ENCODE measurements at regions not wholly inside any gene's neighbourhood (a gene's known extent, or its start where the extent isn't known, plus 50 kb on each side); places are given as distances from the start of the nearest gene placed in this dataset.

DNA sequence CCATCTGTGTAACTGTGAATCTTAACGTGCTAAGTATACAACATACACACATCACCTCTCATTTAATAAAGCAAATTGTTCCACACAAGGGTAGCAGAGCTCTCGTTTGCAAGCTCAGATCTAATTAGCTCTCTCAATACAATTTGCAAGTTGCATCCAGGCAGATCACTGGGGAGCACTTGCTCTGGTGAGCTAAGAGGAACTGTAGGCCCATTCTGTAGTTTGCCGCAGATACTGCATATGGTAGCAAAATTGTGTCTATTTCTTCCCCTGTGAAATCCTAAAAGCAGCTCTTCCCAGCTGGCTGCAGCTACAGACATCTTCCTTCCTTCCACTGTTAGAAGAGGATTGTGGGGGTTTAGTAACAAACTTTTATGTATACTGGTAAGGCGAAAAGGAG, 288.7 kb upstream of the ADAMTS9 start:
- DNase-seq = no peak
- H3K4me3 ChIP-seq = no peak overlapping the region
- H3K27me3 ChIP-seq = no peaks in the 10 kb centered on the region
- H3K36me3 ChIP-seq = no peaks in the 10 kb centered on the region
- H3K4me1 ChIP-seq = no peaks in the 10 kb centered on the region
- TF ChIP-seq EP300 (IDR thresholded peaks at IDR 0.05; ENCODE audit: low read depth) (no peak), POLR2A (IDR thresholded peaks at IDR 0.05) (no peak), POLR2AphosphoS5 (IDR thresholded peaks at IDR 0.05) (no peak)
- TF ChIP-seq, protein P1, sequence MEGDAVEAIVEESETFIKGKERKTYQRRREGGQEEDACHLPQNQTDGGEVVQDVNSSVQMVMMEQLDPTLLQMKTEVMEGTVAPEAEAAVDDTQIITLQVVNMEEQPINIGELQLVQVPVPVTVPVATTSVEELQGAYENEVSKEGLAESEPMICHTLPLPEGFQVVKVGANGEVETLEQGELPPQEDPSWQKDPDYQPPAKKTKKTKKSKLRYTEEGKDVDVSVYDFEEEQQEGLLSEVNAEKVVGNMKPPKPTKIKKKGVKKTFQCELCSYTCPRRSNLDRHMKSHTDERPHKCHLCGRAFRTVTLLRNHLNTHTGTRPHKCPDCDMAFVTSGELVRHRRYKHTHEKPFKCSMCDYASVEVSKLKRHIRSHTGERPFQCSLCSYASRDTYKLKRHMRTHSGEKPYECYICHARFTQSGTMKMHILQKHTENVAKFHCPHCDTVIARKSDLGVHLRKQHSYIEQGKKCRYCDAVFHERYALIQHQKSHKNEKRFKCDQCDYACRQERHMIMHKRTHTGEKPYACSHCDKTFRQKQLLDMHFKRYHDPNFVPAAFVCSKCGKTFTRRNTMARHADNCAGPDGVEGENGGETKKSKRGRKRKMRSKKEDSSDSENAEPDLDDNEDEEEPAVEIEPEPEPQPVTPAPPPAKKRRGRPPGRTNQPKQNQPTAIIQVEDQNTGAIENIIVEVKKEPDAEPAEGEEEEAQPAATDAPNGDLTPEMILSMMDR (IDR thresholded peaks at IDR 0.05) = no peak
- in situ Hi-C loops (cut with MboI; ENCODE audit: low pct_ligation_motif_present in 1 of 4, low pct_unique_long_range_greater_than_20kb in 1 of 4, low sequenced_read_pairs in 3 of 4) = no loop called here
- WGBS, 2 donors (ENCODE audit: low coverage in 1 of 2) = 57 to 79% methylated on average over 4 of the region's 4 CpGs
- H3K27ac ChIP-seq = no peak overlapping the region
- no peaks in the 10 kb centered on the region for H3K9me3 ChIP-seq
- intact Hi-C loops (cut with DNase I; ENCODE audit: low total_unique reads) = no loop called here

DNA sequence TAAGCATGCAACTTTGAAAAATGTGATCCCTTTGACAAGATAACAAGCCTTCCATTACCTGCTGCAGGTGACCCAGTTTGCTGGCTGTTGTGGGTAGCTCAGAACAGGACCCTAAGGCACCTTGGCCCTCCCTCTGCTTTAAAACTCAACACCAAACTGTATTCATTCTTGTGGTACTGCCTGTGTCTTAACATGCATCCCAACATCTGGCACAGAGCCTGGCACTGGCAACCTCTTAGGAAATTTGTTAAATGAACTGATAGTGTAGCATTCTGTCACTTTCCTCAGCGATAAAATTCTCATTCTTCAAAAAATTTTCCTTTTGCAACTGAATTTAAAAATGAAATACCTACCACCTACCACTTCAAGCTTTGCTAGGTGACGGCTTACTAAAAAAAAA, 287.3 kb upstream of the ADAMTS9 start:
- no peak for DNase-seq

DNA sequence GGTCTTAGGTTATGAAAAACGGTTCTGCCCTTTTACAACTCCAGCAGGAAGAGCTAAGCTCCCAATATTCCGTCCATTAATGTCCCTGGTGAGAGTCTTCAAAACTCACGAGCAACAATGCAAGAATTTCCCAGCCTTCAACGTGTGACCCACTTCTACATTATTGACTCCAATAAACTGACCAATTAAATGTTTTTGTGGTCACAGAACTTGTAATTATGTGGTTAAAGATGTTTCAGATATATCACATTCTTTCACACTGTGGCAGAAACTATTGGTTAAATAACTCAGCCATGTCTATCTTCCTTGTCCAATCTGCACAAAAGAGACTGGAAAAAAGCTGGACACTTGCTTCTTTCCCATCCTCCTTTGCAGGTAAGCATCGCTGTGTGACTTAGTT, 286.6 kb upstream of the ADAMTS9 start:
- in situ Hi-C loops (cut with MboI; ENCODE audit: low pct_ligation_motif_present in 1 of 4, low pct_unique_long_range_greater_than_20kb in 1 of 4, low sequenced_read_pairs in 3 of 4) = no loop called here
- no peak for DNase-seq

More for the DNA sequence above, 287.3 kb upstream of the ADAMTS9 start:
- Histone ChIP-seq H3K4me1 (no peaks in the 10 kb centered on the region), H3K36me3 (no peaks in the 10 kb centered on the region), H3K27me3 (no peaks in the 10 kb centered on the region), H3K27ac (no peak overlapping the region), H3K4me3 (no peak overlapping the region), H3K9me3 (no peaks in the 10 kb centered on the region)
- no peak for TF ChIP-seq POLR2A (IDR thresholded peaks at IDR 0.05)
- intact Hi-C loops (cut with DNase I; ENCODE audit: low total_unique reads) (no loop called here), in situ Hi-C loops (cut with MboI; ENCODE audit: low pct_ligation_motif_present in 1 of 4, low pct_unique_long_range_greater_than_20kb in 1 of 4, low sequenced_read_pairs in 3 of 4) (no loop called here)
- WGBS, 2 donors (ENCODE audit: low coverage in 1 of 2) = 92% methylated on average over 2 of the region's 2 CpGs; no CpG with 5 or more reads in 1 of the 2 donors

DNA sequence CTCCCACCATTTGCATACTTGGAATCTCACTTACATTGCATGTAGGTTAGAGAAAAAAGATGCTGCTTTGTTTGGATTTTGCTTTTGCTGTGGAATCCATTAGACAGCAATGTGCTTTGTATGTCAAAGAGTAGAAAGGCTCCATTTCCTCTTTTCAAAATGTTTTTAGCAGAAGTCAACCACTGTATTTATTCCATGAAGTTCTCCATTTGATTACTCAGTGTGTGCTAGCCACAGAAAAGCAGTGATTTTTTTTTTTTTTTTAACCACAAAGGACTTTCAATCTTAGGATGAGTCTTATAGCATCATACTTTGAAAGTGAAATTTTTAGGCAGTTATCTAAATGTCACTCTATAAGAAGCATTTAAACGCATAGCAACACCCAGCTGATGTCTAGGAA, 285.0 kb upstream of the ADAMTS9 start:
- H3K27me3 ChIP-seq = no peaks in the 10 kb centered on the region

More for the DNA sequence above, 286.6 kb upstream of the ADAMTS9 start:
- H3K27ac ChIP-seq = no peak overlapping the region
- H3K27me3 ChIP-seq = no peaks in the 10 kb centered on the region
- no peaks in the 10 kb centered on the region for H3K36me3 ChIP-seq
- WGBS, 2 donors (ENCODE audit: low coverage in 1 of 2) = 72 to 78% methylated on average over 3 to 5 of the region's 5 CpGs
- H3K9me3 ChIP-seq = no peaks in the 10 kb centered on the region
- H3K4me3 ChIP-seq = no peak overlapping the region
- intact Hi-C loops (cut with DNase I; ENCODE audit: low total_unique reads) = no loop called here
- TF ChIP-seq POLR2A (IDR thresholded peaks at IDR 0.05) (no peak), EP300 (IDR thresholded peaks at IDR 0.05; ENCODE audit: low read depth) (no peak), POLR2AphosphoS5 (IDR thresholded peaks at IDR 0.05) (no peak)
- TF ChIP-seq, protein P1 (IDR thresholded peaks at IDR 0.05) = no peak
- no peaks in the 10 kb centered on the region for H3K4me1 ChIP-seq

More for the DNA sequence above, 285.0 kb upstream of the ADAMTS9 start:
- no peak overlapping the region for H3K27ac ChIP-seq
- no peak overlapping the region for H3K4me3 ChIP-seq
- no peak for TF ChIP-seq EP300 (IDR thresholded peaks at IDR 0.05; ENCODE audit: low read depth)
- no peak for TF ChIP-seq POLR2AphosphoS5 (IDR thresholded peaks at IDR 0.05)
- TF ChIP-seq, protein P1 (IDR thresholded peaks at IDR 0.05) = no peak
- TF ChIP-seq POLR2A (IDR thresholded peaks at IDR 0.05) = no peak
- in situ Hi-C loops (cut with MboI; ENCODE audit: low pct_ligation_motif_present in 1 of 4, low pct_unique_long_range_greater_than_20kb in 1 of 4, low sequenced_read_pairs in 3 of 4) (no loop called here), intact Hi-C loops (cut with DNase I; ENCODE audit: low total_unique reads) (no loop called here)
- DNase-seq = no peak
- H3K9me3 ChIP-seq = no peaks in the 10 kb centered on the region
- H3K36me3 ChIP-seq = no peaks in the 10 kb centered on the region
- WGBS, 2 donors (ENCODE audit: low coverage in 1 of 2) = 82 to 85% methylated on average over 1 of the region's 1 CpG
- no peaks in the 10 kb centered on the region for H3K4me1 ChIP-seq

Measured in transverse colon (tissue), 4 donors.